Stimulated activated CD8-positive, alpha-beta memory T cell treated with anti-CD3 and anti-CD28 coated beads, Interleukin-7, amount 100 ng/mL, for 24 hours (primary cell): ENCODE measurements at regions not wholly inside any gene's neighbourhood (a gene's known extent, or its start where the extent isn't known, plus 50 kb on each side); places are given as distances from the start of the nearest gene placed in this dataset.

Experiments used
- DNase-seq: peaks from one replicate; pipeline ENCODE4 v3.0.0-alpha.2; 2020; ENCODE audit warnings: low read depth

DNA sequence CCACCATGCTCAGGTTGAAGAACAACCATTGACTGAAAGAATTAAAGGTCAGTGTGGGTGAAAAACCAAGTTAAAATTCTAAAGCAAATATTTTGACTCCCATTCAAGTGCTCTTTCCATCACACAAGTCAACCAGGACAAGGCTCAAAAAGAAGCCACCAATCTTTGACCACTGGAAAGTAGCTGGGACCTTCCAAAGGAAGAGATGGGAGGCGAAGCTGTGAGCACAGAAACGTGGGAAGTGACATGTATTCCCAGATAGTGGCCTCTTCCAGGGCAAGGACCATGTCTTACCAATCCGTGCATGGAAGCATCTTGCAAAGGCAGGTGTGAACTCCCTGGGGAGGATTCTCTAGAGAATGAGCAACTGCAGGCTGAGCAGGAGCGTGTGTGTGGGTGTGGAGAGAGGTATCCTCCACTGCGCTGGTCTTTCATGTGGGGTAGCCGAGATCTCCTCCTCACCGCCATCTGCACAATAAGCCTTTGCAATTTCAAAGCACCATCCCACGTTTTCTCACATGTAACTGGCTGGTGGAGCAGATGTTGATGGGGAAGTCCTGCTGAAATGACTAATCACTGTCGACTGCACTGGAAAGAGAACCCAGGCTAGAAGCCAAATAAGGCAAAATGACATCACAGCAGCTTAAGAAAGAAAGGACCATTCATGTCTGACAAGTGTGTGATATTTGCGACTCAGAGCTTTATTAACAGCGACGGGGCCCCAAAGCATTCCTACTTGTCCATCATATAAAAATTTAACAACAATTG, 189.4 kb upstream of the RREB1 start:
- peak; percentile 45 for DNase-seq

GRCh38 chr6:6919173-6919572, 188.6 kb upstream of the RREB1 start:
- DNase-seq, result no peak

- no peak for DNase-seq
These were observed 187.4 kb upstream of the RREB1 start for GRCh38 chr6:6920114-6920986.

- DNase-seq, result no peak
These were observed 186.8 kb upstream of the RREB1 start for GRCh38 chr6:6920987-6921313.

DNA sequence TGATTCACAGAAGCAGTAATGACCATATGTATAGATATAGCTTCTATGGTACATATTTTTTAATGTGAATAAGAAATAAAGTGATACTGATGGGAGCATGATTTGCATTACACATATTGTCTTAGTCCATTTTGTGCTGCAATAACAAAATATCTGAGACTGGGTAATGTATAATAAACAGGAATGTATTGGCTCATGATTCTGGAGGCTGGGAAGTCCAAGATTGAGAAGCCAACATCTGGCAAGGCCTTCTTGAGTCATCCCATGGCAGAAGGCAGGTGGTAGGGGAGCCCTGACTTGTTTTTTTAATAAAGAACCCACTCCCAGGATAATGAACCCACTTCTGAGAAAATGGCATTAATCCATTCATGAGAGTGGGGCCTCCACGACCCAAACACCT, 185.6 kb upstream of the RREB1 start:
- no peak for DNase-seq

DNA sequence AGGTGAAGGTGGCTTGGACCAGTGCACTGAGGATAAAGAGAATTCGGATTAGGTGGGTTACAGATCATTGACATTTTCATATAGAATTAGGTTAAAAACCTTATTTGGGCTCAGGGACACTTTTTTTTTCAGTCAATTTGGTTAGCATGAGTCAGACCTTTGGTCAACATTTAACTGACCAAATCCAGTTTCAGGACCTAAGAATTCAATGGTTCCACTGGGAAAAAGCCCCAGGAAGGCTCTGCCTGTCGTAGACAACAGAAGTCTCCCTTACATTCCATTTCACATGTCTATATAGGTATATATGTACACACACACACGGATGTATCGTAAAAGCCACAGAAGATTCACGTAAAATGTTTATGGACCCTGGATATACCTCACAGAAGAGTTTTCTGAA, 184.2 kb upstream of the RREB1 start:
- no peak for DNase-seq

DNA sequence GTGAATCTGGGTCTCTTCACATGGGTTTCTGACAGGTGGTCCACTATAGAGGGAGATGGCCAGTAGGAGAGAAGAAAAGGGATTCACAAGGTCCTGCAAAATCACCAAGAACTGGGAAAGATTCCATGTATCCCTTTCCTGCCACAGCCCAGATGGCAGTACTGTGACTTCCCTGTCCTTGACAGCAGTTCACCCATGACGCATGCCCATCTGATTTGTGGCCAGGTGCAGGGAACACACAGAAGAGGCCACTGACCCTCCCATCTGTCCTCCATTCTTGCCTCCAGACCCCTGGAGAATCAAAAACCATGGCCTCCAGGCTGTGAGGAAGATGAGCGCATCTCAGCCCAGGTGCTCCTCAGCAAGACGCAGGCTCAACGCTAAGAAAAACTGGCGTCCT, 183.1 kb upstream of the RREB1 start:
- DNase-seq, result no peak

DNA sequence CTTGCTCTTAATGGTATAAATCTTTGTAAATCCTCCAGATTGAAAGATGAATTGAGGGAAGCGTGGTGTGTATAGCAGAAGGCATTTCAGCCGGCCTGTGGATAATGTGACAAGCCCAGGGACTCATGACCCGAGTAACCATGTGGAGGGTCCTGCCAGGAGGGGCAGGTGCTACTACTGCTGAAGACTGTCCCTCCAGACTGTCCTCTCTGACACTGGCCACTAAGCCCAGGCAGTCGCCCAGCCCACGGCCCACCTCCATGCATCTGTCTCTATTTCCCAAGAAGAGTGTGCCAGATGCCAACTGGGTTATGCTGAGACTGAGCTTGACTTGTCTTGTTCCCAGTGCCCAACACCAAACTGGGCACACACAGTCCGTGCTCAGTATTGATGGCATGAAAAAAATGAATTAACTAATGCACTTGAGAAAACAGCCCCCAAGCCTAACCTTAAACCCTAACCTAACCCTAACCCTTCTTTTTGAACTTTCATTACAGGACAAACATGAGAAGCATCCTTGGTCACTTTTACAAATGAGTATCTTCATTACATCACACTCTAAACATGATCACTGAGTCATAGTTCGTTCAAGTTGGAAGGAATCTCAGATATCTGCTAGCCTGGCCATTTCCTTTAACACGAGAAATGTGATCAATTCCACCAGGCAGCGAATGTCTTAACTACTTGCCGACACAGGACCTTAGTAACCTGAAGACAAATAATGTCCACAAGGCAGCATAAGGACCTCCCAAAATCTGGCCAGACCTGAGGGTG, 182.2 kb upstream of the RREB1 start:
- DNase-seq, result no peak

DNA sequence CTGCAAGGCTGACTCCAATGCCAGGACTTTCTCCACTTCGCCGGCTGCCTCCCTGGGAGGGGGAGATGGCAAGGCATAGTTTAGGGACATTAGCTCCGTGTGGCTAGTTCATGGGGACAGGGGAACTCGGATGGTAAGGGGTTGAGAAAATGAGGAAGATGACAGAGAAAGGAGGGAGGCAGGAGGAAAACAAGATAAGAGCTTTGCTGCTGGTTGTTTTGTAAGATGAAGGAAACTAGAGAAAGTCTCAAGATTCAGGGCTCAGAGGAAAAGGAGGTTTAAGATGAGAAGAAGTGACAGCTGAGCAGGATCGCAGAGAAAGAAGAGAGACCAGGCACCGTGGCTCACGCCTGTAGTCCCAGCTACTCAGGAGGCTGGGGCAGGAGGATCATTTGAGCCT, 180.9 kb upstream of the RREB1 start:
- DNase-seq, result no peak

DNA sequence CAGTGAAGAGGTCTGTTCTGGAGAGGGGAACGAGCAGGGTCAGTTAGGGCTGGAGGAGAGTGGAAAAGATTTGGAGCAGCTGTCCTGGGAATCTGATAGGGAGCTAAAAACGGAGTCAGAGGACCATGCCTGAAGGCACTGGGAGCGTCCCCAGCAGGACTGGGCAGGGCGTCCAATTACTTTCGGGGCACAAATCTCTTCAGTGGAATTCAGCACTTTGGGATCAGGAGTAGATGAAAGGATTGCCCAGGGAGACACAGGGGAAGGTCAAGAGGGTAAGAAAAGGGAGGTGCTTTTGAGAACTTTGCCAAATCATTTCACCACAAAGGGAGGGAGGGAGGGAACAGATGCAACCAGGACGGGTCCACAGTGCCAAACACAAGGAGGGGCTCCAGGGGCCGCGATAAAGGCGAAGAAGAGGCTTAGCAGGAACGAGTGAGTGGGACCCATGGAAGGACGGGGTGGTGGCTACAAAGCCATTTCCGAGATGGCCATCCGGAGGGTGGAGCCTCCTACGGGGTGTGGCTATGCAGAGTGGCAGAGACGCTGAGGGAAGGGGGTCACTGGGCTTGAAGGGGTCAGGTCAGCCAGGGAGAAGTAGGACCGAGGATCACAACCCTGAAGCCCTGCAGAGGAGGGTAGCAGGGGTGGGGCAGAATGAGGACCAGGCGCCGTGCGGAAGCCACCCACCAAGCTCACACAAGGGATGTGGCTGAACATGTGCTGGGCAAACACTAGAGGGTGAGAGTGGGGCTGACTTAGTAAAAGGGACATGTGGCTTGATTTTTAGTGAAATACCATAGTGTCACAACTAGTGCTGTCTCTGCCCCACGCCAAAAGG, 180.0 kb upstream of the RREB1 start:
- DNase-seq, result no peak

- no peak for DNase-seq
These were observed 177.4 kb upstream of the RREB1 start for GRCh38 chr6:6930223-6930880.

DNA sequence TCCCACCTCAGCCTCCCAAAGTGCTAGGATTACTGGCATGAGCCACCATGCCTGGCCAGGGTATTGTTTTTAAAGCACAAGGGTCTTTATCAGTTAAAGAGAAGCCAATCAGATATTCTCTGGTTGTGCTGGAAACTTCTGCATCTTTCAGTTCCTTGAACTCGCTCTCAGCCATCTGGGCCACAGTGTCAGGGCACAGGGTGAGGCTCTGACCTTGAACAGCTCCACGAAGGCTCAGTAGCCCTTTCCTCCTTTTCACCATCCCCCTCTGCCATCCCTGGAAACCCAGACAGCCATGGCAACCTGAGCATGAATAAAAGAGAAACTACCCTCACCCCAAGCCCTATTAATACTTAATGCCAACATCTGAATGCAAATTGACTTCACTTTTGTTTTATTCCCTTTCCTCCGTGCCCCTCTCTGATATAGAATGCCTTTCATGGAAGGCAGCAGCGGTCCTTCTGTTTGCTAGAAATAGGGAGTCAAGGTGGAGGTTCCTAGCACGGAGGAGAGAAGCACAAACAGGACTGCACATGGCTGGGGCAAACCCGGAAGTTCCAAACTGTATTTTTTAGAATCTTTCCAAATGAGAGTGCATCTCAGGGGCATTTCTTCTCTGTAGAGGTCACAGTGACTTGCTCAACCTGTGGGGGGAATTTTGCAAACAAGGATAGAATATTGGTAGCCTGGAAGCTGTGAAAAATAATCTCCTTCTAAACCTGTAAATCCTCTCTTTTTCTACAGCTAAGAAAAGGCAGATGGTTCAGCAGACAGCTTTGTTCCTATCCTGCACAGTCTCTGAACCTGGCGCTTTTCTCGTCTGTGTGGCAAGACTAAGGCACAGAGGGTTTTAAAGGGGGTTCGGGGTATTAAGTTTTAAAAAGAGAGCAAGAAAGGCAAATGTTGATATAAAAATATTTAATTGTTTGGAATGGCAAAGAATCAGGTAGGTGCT, 176.4 kb upstream of the RREB1 start:
- DNase-seq, result no peak

GRCh38 chr6:6932341-6932740, 175.4 kb upstream of the RREB1 start:
- DNase-seq, result no peak

DNA sequence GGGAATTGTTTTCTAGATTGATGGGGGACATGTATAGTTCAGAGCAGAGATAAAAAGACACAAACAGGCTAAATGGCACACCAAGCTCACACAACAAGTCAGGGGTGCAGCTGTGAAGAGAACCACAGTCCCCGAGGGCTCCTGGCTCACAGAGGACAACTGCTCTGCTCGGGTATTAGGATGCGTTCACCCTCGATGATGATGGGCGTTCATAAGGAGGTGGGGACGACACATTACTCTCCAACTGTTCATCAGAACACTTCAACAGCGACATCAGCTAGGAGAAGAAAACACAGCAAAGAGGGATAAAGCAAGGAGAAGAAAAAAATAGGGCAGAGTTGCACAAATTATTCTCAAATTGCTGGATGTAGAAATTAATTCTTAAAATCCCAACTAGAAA, 174.8 kb upstream of the RREB1 start:
- no peak for DNase-seq

DNA sequence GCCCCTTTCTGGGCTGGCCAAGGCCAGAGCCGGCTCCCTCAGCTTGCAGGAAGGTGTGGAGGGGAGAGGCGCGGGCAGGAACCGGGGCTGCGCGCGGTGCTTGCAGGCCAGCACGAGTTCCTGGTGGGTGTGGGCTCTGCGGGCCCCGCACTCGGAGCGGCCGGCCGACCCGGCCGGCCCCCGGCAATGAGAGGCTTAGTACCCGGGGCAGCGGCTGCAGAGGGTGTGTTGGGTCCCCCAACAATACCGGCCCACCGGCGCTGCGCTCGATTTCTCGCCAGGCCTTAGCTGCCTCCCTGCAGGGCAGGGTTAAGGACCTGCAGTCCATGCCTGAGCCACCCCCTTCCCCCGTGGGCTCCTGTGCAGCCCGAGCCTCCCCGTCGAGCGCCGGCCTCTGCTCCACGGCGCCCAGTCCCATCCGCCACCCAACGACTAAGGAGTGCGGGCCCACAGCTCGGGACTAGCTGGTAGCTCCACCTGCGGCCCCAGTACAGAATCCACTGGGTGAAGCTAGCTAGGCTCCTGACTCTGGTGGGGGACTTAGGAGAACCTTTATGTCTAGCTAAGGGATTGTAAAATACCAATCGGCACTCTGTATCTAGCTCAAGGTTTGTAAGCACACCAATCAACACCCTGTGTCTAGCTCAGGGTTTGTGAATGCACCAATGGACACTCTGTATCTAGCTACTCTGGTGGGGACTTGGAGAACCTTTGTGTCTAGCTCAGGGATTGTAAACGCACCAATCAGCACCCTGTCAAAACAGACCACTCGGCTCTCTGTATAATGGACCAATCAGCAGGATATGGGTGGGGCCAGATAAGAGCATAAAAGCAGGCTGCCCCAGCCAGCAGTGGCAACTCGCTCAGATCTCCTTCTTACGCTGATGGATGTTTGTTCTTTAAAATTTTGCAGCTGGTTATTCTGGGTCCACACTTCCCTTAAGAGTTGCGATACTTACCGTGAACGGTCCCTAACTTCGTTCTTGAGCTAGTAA, 167.4 kb upstream of the RREB1 start:
- no peak for DNase-seq

- no peak for DNase-seq
These were observed 166.6 kb upstream of the RREB1 start for GRCh38 chr6:6941201-6941600.

GRCh38 chr6:6942091-6942490, 165.7 kb upstream of the RREB1 start:
- no peak for DNase-seq

GRCh38 chr6:6942831-6943230, 164.9 kb upstream of the RREB1 start:
- no peak for DNase-seq

- no peak for DNase-seq
These were observed 164.3 kb upstream of the RREB1 start for GRCh38 chr6:6943421-6943820.
